Iris pigment epithelial cell (primary cell): ENCODE measurements at regions not wholly inside any gene's neighbourhood (a gene's known extent, or its start where the extent isn't known, plus 50 kb on each side); places are given as distances from the start of the nearest gene placed in this dataset.

Experiments
- DNase-seq: peaks from one replicate; pipeline ENCODE4 v3.0.0-alpha.2; 2011; ENCODE audit warnings: low read depth

- DNase-seq = no peak
Measured at GRCh38 chr15:79373113-79373512, 59.0 kb upstream of the MINAR1 start.

- DNase-seq = no peak
Measured at GRCh38 chr15:79373728-79374127, 58.4 kb upstream of the MINAR1 start.

GRCh38 chr15:79376383-79376782 lies 55.8 kb upstream of the MINAR1 start:
- DNase-seq = no peak

- DNase-seq = no peak
Measured at GRCh38 chr15:79378394-79379109, 53.6 kb upstream of the MINAR1 start.

- DNase-seq = peak; percentile 71
Measured at GRCh38 chr15:79380755-79381497, 51.2 kb upstream of the MINAR1 start.

GRCh38 chr15:79381593-79381992 lies 50.5 kb upstream of the MINAR1 start:
- no peak for DNase-seq
